Loucy (cell line): ENCODE measurements at regions not wholly inside any gene's neighbourhood (a gene's known extent, or its start where the extent isn't known, plus 50 kb on each side); places are given as distances from the start of the nearest gene placed in this dataset.

Experiments used
- H2AFZ ChIP-seq: fragments of 200-600 bp; sonication (generic); 2 replicates; pipeline ENCODE4 v1.6.0; 2016; ENCODE audit warnings: antibody characterized with exemption, mild to moderate bottlenecking, low read length, moderate library complexity
- H3F3A ChIP-seq: fragments of 200-600 bp; 2 replicates; pipeline ENCODE4 v1.6.0; 2016; ENCODE audit warnings: antibody characterized with exemption, low read depth, mild to moderate bottlenecking
- H3K27me3 ChIP-seq: fragments of 200-600 bp; sonication (generic); 2 replicates; pipeline ENCODE4 v1.6.1; 2014; ENCODE audit warnings: low read length, mild to moderate bottlenecking; ENCODE audit not compliant: insufficient read depth, poor library complexity, severe bottlenecking
- H3K36me3 ChIP-seq: fragments of 200-600 bp; sonication (generic); 2 replicates; pipeline ENCODE4 v1.6.1; 2016; ENCODE audit warnings: low read length; ENCODE audit not compliant: insufficient read depth
- H3K4me1 ChIP-seq: fragments of 200-600 bp; sonication (generic); 2 replicates; pipeline ENCODE4 v1.5.1; 2014; ENCODE audit warnings: low read length, mild to moderate bottlenecking; ENCODE audit not compliant: insufficient read depth, poor library complexity, severe bottlenecking
- H3K4me2 ChIP-seq: fragments of 200-600 bp; sonication (generic); 2 replicates; pipeline ENCODE4 v1.6.0; 2014; ENCODE audit warnings: antibody characterized with exemption, low read length, low read depth, mild to moderate bottlenecking; ENCODE audit not compliant: poor library complexity, severe bottlenecking
- H3K4me3 ChIP-seq: fragments of 200-600 bp; sonication (generic); 2 replicates; pipeline ENCODE4 v1.5.1; 2014; ENCODE audit warnings: low read length, mild to moderate bottlenecking, mixed read lengths; ENCODE audit not compliant: poor library complexity, severe bottlenecking
- H3K79me2 ChIP-seq: fragments of 200-600 bp; sonication (generic); 2 replicates; pipeline ENCODE4 v1.6.1; 2014; ENCODE audit warnings: low read length; ENCODE audit not compliant: insufficient read depth
- H3K9ac ChIP-seq: fragments of 200-600 bp; sonication (generic); 2 replicates; pipeline ENCODE4 v1.6.0; 2014; ENCODE audit warnings: mild to moderate bottlenecking, low read depth, low read length, moderate library complexity; ENCODE audit not compliant: poor library complexity, severe bottlenecking
- H3K9me2 ChIP-seq: fragments of 200-600 bp; sonication (generic); replicated peaks from 2 replicates; pipeline ENCODE4 v1.6.1; 2016; ENCODE audit warnings: low read depth, low read length, mixed read lengths
- H3K9me3 ChIP-seq: fragments of 200-600 bp; sonication (generic); 2 replicates; pipeline ENCODE4 v1.6.1; 2014; ENCODE audit warnings: mild to moderate bottlenecking, antibody characterized with exemption, low read length, low read depth; ENCODE audit not compliant: insufficient read depth
- H4K20me1 ChIP-seq: fragments of 200-600 bp; sonication (generic); 2 replicates; pipeline ENCODE4 v1.6.0; 2014; ENCODE audit warnings: antibody characterized with exemption, low read length, mild to moderate bottlenecking; ENCODE audit not compliant: insufficient read depth, poor library complexity, severe bottlenecking
- EZH2phosphoT487 ChIP-seq: fragments of 200-600 bp; IDR thresholded peaks from 2 replicates; pipeline ENCODE4 v1.6.1; 2018; ENCODE audit warnings: antibody characterized with exemption, mild to moderate bottlenecking, moderate library complexity, borderline replicate concordance
- TF ChIP-seq, protein P1 (sequence below): fragments of 200-600 bp; sonication (generic); conservative IDR thresholded peaks from 2 replicates; pipeline ENCODE4 v1.5.1; 2014; ENCODE audit warnings: mild to moderate bottlenecking, antibody characterized with exemption, low read length

DNA sequence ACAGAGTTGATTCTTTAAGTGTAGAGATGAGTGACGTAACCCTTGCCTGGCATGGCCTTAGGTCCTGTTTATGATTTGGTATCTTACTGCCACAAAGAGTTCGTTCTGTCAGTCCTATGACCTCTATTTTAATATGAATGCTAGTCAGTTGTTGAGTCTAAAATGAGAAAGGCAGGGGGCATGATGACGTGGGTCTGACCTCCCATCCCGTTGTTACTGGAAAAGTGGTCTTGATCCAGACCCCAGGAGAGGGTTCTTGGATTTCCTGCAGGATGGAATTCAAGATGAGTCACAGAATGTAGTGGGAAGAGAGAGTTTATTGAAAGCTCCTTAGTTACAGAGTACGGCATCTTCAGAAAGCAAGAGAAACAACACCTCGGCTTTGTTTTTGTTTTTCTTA, 317.0 kb upstream of the COBL start:
- Histone ChIP-seq H3K9me3 (peaks cover 3% of the 10 kb centered on the region; the same call in 1 of the 2 replicates), H3K36me3 (no peaks in the 10 kb centered on the region), H4K20me1 (no peaks in the 10 kb centered on the region), H3F3A (no peaks in the 10 kb centered on the region), H3K4me2 (no peak overlapping the region), H2AFZ (no peak overlapping the region), H3K9ac (no peak overlapping the region), H3K4me1 (no peaks in the 10 kb centered on the region), H3K4me3 (no peak overlapping the region), H3K9me2 (no peaks in the 10 kb centered on the region), H3K79me2 (no peaks in the 10 kb centered on the region), H3K27me3 (no peaks in the 10 kb centered on the region)
- no peak for TF ChIP-seq EZH2phosphoT487
- TF ChIP-seq, protein P1, sequence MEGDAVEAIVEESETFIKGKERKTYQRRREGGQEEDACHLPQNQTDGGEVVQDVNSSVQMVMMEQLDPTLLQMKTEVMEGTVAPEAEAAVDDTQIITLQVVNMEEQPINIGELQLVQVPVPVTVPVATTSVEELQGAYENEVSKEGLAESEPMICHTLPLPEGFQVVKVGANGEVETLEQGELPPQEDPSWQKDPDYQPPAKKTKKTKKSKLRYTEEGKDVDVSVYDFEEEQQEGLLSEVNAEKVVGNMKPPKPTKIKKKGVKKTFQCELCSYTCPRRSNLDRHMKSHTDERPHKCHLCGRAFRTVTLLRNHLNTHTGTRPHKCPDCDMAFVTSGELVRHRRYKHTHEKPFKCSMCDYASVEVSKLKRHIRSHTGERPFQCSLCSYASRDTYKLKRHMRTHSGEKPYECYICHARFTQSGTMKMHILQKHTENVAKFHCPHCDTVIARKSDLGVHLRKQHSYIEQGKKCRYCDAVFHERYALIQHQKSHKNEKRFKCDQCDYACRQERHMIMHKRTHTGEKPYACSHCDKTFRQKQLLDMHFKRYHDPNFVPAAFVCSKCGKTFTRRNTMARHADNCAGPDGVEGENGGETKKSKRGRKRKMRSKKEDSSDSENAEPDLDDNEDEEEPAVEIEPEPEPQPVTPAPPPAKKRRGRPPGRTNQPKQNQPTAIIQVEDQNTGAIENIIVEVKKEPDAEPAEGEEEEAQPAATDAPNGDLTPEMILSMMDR, result no peak

- Histone ChIP-seq H3K9ac (no peak overlapping the region), H3K4me1 (no peaks in the 10 kb centered on the region), H3K4me3 (no peak overlapping the region), H3K27me3 (no peaks in the 10 kb centered on the region), H3K79me2 (no peaks in the 10 kb centered on the region), H3K9me3 (no peaks in the 10 kb centered on the region), H3K9me2 (no peaks in the 10 kb centered on the region), H3K36me3 (no peaks in the 10 kb centered on the region), H3F3A (no peaks in the 10 kb centered on the region), H2AFZ (no peak overlapping the region), H3K4me2 (no peak overlapping the region), H4K20me1 (no peaks in the 10 kb centered on the region)
- TF ChIP-seq, protein P1, result no peak
- TF ChIP-seq EZH2phosphoT487, result no peak
Observed at GRCh38 chr7:51633006-51633405, 316.4 kb upstream of the COBL start.

GRCh38 chr7:51630933-51631332, 314.3 kb upstream of the COBL start:
- no peaks in the 10 kb centered on the region for H3K4me1 ChIP-seq
- no peaks in the 10 kb centered on the region for H3K9me3 ChIP-seq
- no peaks in the 10 kb centered on the region for H4K20me1 ChIP-seq
- no peaks in the 10 kb centered on the region for H3K79me2 ChIP-seq
- no peak overlapping the region for H2AFZ ChIP-seq
- H3F3A ChIP-seq, result no peaks in the 10 kb centered on the region
- no peak overlapping the region for H3K4me2 ChIP-seq
- no peaks in the 10 kb centered on the region for H3K9me2 ChIP-seq
- H3K9ac ChIP-seq, result no peak overlapping the region
- H3K4me3 ChIP-seq, result no peak overlapping the region
- no peak for TF ChIP-seq EZH2phosphoT487
- TF ChIP-seq, protein P1, result no peak
- H3K27me3 ChIP-seq, result no peaks in the 10 kb centered on the region
- H3K36me3 ChIP-seq, result no peaks in the 10 kb centered on the region
